ENCODE measurements at regions not wholly inside any gene's neighbourhood (a gene's known extent, or its start where the extent isn't known, plus 50 kb on each side); places are given as distances from the start of the nearest gene placed in this dataset.

- intact Hi-C loops (cut with DNase I; ENCODE audit: low total_unique reads) (no loop called here), in situ Hi-C loops (cut with MboI; ENCODE audit: low pct_ligation_motif_present in 1 of 4, low pct_unique_long_range_greater_than_20kb in 1 of 4, low sequenced_read_pairs in 3 of 4) (no loop called here)
- no peak for DNase-seq
- Histone ChIP-seq H3K27me3 (no peaks in the 10 kb centered on the region), H3K36me3 (no peaks in the 10 kb centered on the region), H3K4me1 (no peaks in the 10 kb centered on the region), H3K27ac (no peak overlapping the region), H3K4me3 (no peak overlapping the region), H3K9me3 (no peaks in the 10 kb centered on the region)
- WGBS, 2 donors (ENCODE audit: low coverage in 1 of 2), result 86 to 100% methylated on average over 1 to 3 of the region's 3 CpGs
- no peak for TF ChIP-seq POLR2A (IDR thresholded peaks at IDR 0.05)
- TF ChIP-seq POLR2AphosphoS5 (IDR thresholded peaks at IDR 0.05), result no peak
- TF ChIP-seq EP300 (IDR thresholded peaks at IDR 0.05; ENCODE audit: low read depth), result no peak
- no peak for TF ChIP-seq CTCF (IDR thresholded peaks at IDR 0.05)
Observed at GRCh38 chr20:52577696-52578095, 386.1 kb upstream of the ZFP64 start.

- Histone ChIP-seq H3K4me1 (no peaks in the 10 kb centered on the region), H3K27ac (no peak overlapping the region), H3K27me3 (no peaks in the 10 kb centered on the region), H3K36me3 (no peaks in the 10 kb centered on the region), H3K9me3 (no peaks in the 10 kb centered on the region), H3K4me3 (no peak overlapping the region)
- intact Hi-C loops (cut with DNase I; ENCODE audit: low total_unique reads), result no loop called here
- no peak for DNase-seq
- in situ Hi-C loops (cut with MboI; ENCODE audit: low pct_ligation_motif_present in 1 of 4, low pct_unique_long_range_greater_than_20kb in 1 of 4, low sequenced_read_pairs in 3 of 4), result loop anchor here in 1 of 4 donors (25.0 kb wide), 1 partner anchor 90 kb away; no protein-coding TSS in a partner anchor
- TF ChIP-seq POLR2A (IDR thresholded peaks at IDR 0.05) (no peak), CTCF (IDR thresholded peaks at IDR 0.05) (no peak), EP300 (IDR thresholded peaks at IDR 0.05; ENCODE audit: low read depth) (no peak), POLR2AphosphoS5 (IDR thresholded peaks at IDR 0.05) (no peak)
- 82% methylated on average over 1 of the region's 1 CpG; no CpG with 5 or more reads in 1 of the 2 donors for WGBS, 2 donors (ENCODE audit: low coverage in 1 of 2)
Observed at GRCh38 chr20:52572687-52573086, 381.1 kb upstream of the ZFP64 start.

- 79 to 100% methylated on average over 3 of the region's 3 CpGs for WGBS, 2 donors (ENCODE audit: low coverage in 1 of 2)
- H3K9me3 ChIP-seq, result no peaks in the 10 kb centered on the region
- no peaks in the 10 kb centered on the region for H3K4me1 ChIP-seq
- H3K27me3 ChIP-seq, result no peaks in the 10 kb centered on the region
- no peak for TF ChIP-seq CTCF (IDR thresholded peaks at IDR 0.05)
- TF ChIP-seq POLR2A (IDR thresholded peaks at IDR 0.05), result no peak
- TF ChIP-seq POLR2AphosphoS5 (IDR thresholded peaks at IDR 0.05), result no peak
- no peak for TF ChIP-seq EP300 (IDR thresholded peaks at IDR 0.05; ENCODE audit: low read depth)
- in situ Hi-C loops (cut with MboI; ENCODE audit: low pct_ligation_motif_present in 1 of 4, low pct_unique_long_range_greater_than_20kb in 1 of 4, low sequenced_read_pairs in 3 of 4), result loop anchor here in 1 of 4 donors (25.0 kb wide), 1 partner anchor 93 kb away; no protein-coding TSS in a partner anchor
- no peak overlapping the region for H3K27ac ChIP-seq
- intact Hi-C loops (cut with DNase I; ENCODE audit: low total_unique reads), result no loop called here
- H3K36me3 ChIP-seq, result no peaks in the 10 kb centered on the region
- no peak for DNase-seq
- no peak overlapping the region for H3K4me3 ChIP-seq
Observed at GRCh38 chr20:52569201-52569600, 377.6 kb upstream of the ZFP64 start.

GRCh38 chr20:52565614-52566013 is 374.0 kb upstream of the ZFP64 start:
- Histone ChIP-seq H3K4me1 (no peaks in the 10 kb centered on the region), H3K36me3 (no peaks in the 10 kb centered on the region), H3K27ac (no peak overlapping the region), H3K4me3 (no peak overlapping the region), H3K27me3 (no peaks in the 10 kb centered on the region), H3K9me3 (no peaks in the 10 kb centered on the region)
- no peak for DNase-seq
- WGBS, 2 donors (ENCODE audit: low coverage in 1 of 2), result 74% methylated on average over 2 of the region's 2 CpGs; no CpG with 5 or more reads in 1 of the 2 donors
- intact Hi-C loops (cut with DNase I; ENCODE audit: low total_unique reads) (no loop called here), in situ Hi-C loops (cut with MboI; ENCODE audit: low pct_ligation_motif_present in 1 of 4, low pct_unique_long_range_greater_than_20kb in 1 of 4, low sequenced_read_pairs in 3 of 4) (loop anchor here in 1 of 4 donors (25.0 kb wide), 1 partner anchor 97 kb away; no protein-coding TSS in a partner anchor)
- no peak for TF ChIP-seq EP300 (IDR thresholded peaks at IDR 0.05; ENCODE audit: low read depth)
- TF ChIP-seq CTCF (IDR thresholded peaks at IDR 0.05), result no peak
- no peak for TF ChIP-seq POLR2AphosphoS5 (IDR thresholded peaks at IDR 0.05)
